HG03135 (cell line): ENCODE measurements at regions not wholly inside any gene's neighbourhood (a gene's known extent, or its start where the extent isn't known, plus 50 kb on each side); places are given as distances from the start of the nearest gene placed in this dataset.

ENCODE experiments used
- ATAC-seq: cut with Tn5 transposase; IDR thresholded peaks from one replicate; pipeline ENCODE4 v1.9.1; 2021; ENCODE audit warnings: mild to moderate bottlenecking, moderate library complexity; ENCODE audit not compliant: unreplicated experiment

DNA sequence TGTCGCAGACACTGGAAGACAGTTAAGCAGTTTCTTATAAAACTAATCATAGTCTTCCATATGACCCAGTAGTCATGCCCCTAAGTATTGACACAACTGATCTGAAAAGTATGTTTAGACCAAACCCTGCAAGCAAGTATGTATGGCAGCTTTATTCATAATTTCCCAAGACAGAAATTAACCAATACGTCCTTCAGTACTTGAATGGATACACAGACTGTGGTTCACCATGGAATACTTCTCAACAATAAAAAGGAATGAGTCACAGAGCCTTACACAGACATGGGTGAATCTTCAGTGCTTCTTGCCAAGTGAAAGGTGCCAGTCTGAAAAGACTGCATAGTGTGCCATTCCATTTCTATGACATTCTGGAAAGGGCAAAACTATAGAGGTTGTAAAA is 50.2 kb upstream of the AKR1E2 start:
- ATAC-seq, result no peak

DNA sequence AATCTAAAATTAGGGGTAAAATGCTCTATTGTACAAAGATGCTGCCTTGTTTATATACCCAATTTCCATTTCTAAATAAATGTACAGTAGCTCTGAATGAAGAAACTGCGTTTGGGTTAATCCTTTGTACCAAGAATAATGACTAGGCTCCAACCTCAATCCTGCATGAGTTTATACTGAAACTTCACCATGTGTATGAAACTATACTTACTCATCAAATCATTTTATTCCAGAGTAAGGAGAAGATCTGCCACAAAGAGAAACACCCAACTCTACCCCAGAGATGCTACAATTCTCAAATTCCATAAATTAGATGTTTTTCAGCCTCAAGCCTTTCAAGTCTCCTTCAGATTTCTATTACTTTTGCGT is 53.8 kb upstream of the AKR1E2 start:
- ATAC-seq, result no peak

- ATAC-seq, result no peak
These were observed 54.3 kb upstream of the AKR1E2 start for GRCh38 chr10:4771554-4772201.

DNA sequence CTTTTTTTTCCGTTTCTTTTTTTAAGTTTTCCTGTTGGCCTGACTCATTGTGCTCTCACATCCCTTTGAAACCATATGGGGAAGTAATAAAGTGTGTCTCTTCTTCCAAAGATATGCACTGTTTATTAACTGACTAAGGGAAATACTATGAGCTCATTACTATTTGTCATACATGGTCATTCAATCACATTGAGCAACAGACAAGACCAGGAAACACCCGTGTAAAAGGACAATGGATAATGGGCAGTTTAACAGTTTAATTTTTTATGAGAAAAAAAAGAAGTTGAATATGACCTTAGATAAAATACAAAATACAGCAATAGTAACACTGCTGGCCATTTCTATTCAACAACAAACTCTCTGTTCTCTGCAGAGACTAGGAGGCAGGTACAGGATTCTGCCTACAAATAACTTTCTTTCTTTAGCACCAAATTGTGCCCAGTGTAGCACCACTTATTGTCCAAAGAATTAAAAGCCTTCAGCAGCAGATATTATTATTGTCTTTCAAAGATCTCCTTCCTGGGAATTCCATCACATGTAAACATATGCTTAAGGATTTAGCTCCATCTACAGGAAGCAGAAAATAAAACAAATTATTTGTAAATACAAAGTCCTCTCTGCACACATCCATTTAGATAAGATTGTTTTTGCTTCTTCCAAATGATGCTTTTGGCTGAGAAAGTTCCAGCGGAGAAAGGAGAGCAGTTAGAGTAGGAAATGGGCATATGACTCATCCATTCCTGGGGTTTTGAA is 55.0 kb upstream of the AKR1E2 start:
- ATAC-seq, result no peak

DNA sequence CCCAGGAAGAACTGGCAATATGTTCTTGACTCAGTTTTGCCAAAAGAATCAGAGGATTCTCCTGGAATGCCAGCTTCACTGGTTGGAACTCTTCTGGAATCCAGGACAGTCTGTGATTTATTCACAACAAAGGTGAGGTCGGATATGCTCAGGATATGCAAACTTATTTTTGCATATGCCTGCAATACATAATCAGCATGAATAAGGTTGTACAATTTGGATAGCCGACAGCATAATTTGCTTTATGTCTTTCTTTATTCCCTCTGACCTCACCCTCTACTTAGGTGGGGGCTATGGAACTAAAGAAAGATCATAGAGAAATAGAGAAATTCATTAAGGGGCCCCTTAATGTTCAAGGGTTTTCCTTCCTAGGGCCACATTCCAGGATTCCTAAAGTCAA is 57.6 kb upstream of the AKR1E2 start:
- ATAC-seq, result no peak

GRCh38 chr10:4767033-4767814 is 58.8 kb upstream of the AKR1E2 start:
- no peak for ATAC-seq

DNA sequence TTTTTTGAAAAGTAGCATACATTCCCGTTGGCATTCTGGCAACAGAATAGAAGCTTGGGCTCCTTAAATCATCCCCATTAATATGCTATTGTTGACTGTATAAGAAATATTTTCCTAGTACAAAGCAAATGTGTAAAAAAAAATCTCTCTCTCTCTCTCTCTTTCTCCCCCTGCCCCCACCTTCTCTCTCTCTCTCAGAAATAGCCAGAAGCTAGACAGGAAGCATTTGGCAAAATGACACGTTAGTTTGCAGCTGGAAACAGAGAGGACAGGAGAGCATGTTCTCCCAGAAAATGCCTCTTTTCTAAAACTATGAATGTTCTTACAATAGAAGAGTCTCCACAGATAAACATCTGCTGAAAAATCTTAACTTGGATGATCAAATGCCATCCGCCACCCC is 59.6 kb upstream of the AKR1E2 start:
- no peak for ATAC-seq

GRCh38 chr10:4765428-4765827 is 60.6 kb upstream of the AKR1E2 start:
- no peak for ATAC-seq

- ATAC-seq, result no peak
These were observed 62.0 kb upstream of the AKR1E2 start for GRCh38 chr10:4763960-4764428.

DNA sequence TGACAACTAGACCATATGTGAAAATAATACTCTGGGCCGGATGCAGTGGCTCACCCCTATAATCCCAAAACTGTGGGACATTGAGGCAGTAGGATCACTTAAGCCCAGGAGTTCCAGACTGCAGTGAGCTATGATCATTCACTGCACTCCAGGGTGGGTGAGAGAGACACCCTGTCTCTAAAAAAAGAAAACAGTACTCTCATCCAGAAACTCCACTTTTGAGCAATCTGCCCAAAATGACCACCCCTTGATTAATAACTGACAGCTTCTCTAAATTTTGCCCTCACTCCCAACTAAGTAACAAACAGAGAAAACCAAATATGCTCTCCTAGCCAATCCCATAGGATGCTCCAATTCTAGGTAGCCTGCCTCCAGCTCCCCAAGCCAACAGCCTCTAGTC is 62.5 kb upstream of the AKR1E2 start:
- no peak for ATAC-seq

DNA sequence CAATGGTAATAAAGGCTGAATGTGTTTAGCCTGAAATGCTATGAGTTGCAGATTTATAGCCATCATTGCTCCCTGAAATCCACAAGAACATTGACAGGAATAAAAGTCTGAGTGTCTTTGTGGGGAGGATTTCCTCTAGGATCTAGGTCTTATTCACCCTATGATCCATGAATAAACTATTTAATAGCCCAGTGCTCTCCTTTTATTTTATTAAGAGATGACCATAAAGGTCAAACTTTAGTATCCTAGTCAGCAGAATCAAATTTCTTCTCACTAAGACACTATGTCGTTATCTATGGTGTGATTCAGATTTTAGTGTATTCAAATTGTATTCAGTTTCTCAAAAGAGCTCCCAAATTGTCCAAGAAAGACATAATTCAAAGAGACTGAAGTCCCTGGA is 67.8 kb upstream of the AKR1E2 start:
- no peak for ATAC-seq

DNA sequence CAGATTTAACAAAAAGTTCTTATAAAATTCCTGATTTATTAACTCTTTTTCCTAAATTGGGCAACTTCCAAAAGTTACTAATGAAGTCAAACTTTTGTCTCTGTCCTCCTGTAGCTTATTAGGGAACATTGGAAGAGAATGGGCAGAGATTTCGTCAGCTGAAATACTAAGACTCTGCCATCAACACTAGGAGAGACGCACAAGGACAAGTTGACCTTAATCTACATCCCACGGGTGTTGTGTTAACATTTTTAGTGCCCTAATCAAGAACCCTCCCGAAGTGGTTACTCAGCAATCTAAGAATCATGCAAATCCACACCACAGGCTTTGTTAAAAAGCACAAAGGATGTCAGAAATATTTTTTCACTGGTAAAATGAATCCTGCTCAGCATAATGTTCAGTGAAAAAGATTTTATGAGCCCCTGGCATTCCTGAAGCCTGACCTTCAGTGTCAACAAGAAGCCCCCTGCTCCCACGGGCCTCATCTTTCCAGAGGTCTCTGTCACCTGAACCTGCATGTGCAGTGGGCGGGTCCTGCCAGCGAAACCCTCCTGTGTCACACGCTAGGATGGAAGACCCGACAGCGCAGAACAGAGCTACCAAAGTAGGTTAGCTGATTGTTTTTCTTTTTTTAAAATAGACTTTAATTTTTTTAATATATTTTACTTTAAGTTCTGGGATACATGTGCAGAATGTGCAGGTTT is 70.6 kb upstream of the AKR1E2 start:
- ATAC-seq, result no peak

GRCh38 chr10:4754143-4754542 is 71.9 kb upstream of the AKR1E2 start:
- ATAC-seq, result no peak

DNA sequence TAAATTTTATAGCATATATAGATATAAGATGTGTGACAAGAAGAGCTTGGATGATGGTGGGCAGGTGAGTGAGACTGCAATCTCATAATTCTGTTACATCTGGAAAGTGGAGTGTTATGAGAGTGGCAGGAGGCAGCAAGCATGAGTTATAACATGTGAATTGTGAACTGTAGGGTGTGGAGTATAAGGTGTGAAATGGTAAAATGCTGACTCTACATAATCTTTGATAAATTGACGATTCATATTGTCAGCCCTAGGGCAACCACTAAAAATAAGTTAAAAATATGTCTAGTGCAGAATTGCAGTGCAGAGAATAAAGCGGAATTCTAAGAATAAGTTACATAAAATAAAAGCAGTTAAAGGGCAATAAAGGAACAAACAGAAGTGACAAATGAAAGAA is 74.8 kb upstream of the AKR1E2 start:
- no peak for ATAC-seq

DNA sequence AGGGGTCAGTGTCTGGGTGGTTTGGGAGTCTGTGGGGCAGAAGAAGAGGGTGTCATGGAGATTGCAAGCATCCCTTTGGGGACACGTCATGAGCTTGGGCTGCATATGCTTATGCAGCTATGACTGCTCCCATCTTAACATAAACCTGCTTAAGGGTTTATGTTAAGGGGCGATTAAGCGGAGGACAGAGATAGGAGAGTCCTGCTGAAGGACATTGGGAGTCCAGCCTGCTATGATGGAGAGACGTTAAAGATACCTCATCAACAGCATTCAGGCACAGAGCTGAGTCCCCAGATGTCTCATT is 76.8 kb upstream of the AKR1E2 start:
- ATAC-seq, result no peak

DNA sequence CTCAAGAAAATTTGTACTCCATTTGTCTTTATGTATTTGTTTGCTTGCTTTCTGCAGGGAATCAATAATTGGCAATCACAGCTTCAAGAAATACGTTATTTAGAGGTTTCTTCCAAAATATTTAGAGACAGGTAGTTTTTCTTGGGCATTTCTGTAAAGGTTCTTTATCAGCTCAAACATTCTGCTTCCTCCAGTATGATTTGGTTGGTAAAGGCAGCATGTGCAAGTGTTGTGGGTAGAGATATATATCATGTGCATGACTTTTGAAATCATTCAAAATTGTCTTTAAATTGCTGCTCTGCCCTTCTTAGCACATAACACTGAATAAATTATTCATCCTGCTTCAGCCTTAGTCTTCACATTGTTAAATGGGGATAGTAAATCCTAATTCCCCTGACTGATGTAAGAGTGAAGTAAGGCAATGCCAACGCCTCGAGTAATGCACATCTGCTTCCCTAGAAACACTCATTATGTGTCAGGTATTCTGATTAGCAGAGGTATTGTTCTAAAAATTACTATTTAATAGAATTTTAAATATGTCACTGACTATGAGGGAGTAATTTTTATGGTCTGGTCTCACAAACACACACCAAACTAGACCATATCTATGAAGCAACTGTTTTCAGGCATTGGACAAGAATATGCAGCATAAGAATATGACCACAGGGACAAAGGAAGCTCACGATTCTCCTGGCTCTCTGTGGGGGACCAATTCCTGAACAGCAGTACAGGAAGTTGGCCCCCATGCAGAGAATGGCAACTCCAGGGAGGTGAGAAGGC is 77.3 kb upstream of the AKR1E2 start:
- no peak for ATAC-seq

GRCh38 chr10:4742217-4742616 is 83.8 kb upstream of the AKR1E2 start:
- ATAC-seq, result no peak

DNA sequence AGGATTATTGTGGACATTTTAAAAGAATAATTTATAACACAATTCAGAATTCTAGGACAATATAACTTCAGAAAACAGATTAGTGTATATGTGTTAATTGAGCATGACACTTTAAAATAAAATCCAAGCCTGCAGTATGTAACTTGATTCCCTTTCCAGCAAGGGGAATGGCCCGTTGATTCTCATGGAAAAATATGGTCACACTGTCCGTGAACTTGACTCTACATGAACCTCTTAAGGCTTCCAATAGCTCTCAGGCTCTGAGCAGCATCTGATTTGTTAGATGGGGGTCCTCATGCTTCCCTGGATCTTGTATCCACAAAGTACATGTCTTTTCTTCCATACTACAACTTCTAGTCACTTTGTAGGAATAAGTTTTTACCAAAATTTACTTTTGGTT is 85.5 kb upstream of the AKR1E2 start:
- no peak for ATAC-seq

DNA sequence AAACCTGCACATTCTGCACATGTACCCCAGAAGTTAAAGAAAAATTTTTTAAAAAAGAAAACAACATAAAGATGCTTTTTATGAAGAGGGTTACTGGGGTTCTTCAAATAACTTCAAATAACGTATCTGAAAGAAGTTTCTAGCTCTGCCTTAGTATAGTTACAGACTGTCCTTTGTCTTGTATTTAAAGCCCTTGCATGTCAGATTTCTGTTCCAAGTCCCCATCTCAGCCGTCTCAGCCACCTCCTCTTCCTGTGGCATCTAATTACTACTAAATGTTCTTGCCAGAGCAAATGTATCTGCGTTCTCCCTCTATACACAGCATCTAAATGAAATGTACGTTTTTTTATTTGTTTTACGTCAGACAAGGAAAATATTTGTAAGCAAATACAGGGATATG is 89.4 kb upstream of the AKR1E2 start:
- ATAC-seq, result no peak

DNA sequence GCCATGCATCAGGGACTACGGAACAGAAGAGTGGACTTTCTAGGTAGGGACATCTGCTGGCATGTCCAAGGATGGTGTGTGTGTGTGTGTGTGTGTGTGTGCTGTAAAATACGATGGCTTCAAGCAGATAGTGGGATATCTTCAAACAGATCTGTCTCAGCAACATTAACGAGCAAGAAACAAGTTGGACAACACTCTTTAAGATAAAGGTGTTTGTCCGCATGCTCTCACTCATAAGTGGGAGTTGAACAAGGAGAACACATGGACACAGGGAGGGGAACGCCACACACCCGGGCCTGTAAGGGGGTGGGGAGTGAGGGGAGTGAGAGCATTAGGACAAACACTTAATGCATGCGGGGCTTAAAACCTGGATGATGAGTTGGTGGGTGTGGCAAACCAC is 89.8 kb upstream of the AKR1E2 start:
- ATAC-seq, result no peak

GRCh38 chr10:4733843-4734224 is 92.2 kb upstream of the AKR1E2 start:
- ATAC-seq, result no peak
